Inflammatory macrophage treated with lipopolysaccharide for 1 hour (primary cell): ENCODE measurements at regions not wholly inside any gene's neighbourhood (a gene's known extent, or its start where the extent isn't known, plus 50 kb on each side); places are given as distances from the start of the nearest gene placed in this dataset.

Source experiments
- DNase-seq, 2 donors: peaks; one replicate each; pipeline ENCODE4 v3.0.0-alpha.2; 2020 to 2022

DNA sequence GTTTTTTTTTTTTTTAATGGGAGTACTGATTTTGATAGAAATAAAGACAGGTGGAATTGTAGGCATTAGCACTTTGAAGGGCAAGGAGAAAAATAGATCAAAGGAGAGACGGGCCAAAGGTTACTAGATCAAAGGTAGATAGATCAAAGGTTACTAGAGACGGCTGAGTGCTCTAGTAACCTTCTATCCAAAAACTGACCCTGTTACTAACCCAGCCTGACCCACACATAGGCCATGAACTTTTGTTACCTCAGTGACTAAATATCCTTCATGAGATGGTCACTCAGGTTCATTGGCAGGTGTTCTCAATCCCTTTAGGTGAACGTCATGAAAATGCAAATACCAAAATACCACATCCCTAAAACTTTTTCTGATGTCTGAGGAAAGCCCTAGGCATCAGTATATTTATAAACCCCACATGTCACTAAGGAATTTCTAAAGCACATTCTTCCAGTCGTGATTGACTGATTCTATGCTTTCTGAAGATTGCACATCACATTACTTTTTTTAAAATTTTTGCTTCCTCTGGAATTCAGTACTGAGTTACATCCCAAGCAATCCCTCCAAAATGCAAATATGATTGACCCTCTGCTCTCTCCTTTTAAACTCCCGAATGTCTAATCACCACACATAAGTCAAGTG is 772.7 kb downstream of the BRINP1 start:
- DNase-seq = no peak

DNA sequence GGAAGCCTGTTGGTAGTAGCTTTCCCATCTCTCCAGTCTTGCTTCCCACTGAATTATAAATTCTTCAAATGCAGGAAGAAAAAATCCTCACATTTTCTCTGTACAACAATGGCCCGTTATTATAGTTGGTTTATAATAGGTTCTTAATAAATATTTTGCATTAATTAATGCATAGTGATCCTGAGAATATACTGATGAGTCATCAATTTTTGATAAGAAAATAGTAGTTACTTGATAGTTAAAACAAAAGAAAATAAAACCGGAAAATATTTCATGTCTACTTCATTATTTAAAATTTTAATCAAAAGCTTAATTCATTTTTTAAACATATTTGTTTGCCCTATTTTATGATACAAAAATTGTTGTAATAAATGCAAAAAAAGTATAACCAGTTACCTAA is 762.6 kb downstream of the BRINP1 start:
- DNase-seq = no peak

- DNase-seq = no peak
These were observed 759.7 kb downstream of the BRINP1 start for GRCh38 chr9:118609355-118610044.

GRCh38 chr9:118612201-118612600 is 757.0 kb downstream of the BRINP1 start:
- DNase-seq = no peak

DNA sequence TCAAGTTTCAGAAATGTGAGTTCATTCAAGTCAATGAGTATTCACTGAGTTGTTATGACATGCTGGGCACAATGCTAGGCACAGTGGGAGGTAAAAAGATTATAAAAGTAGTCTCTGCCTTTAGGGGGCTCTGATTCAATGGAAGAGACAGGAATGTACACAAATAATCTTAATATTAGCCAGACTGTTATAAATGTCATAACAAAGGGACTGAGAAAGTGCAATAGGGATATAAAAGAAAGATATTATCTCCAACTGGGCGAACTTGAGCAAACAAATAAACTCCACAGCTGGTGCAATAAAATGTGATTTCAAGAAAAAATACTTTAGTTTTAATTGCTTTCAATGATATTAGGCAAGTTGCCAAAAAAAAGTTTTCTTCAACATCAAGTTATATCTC is 755.2 kb downstream of the BRINP1 start:
- DNase-seq = no peak

GRCh38 chr9:118618084-118618483 is 751.2 kb downstream of the BRINP1 start:
- DNase-seq = no peak

- no peak for DNase-seq
These were observed 750.4 kb downstream of the BRINP1 start for GRCh38 chr9:118618849-118619248.

GRCh38 chr9:118624608-118625007 is 744.6 kb downstream of the BRINP1 start:
- no peak for DNase-seq

- no peak for DNase-seq
These were observed 739.2 kb downstream of the BRINP1 start for GRCh38 chr9:118630079-118630478.

DNA sequence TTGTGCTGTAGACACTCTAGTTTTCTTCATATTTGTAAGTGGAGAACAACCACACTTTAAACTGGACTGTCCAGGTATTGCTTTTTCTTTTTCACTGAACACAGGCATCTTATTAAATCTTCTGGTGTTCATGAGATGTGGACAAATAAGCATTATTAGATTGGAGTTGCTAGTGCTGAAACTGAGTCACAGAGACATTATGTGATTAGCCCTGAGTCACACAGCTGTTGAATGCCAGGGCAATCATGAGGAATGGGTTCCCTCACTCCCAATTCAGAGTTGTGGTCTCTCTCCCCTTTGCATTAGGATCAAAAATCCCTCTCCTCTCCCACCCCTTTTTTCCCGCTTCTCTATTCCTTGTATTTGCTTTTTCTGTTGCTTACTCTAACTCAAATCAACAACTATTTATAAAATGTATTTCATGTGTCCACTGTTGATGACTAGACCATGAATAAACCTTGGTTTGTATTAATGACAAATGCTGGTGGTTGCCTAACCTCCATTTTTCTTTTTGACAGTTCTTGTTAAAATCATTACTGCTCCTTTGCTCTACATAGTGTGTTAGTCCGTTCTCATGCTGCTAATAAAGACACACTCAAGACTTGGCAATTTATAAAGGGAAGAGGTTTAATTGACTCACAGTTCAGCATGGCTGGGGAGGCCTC is 738.2 kb downstream of the BRINP1 start:
- no peak for DNase-seq

DNA sequence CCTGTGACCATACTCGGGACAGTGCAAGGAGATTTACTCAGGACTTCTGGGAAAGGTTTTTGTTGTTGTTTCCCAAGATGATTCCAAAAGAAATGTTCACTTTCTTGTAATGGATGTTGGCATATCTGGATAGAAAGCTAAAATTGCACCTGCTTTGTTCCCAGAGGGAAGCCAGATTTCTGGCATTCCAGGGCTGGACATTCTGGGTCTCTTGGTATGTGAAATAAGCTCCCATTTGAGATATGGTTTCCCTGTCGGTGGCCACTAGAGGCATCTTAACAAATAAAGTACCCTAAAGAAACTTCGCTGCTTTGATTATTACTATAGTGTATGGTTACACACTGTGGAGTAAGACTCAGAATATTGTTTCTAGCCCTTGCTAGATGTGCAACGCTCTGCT is 737.3 kb downstream of the BRINP1 start:
- no peak for DNase-seq

DNA sequence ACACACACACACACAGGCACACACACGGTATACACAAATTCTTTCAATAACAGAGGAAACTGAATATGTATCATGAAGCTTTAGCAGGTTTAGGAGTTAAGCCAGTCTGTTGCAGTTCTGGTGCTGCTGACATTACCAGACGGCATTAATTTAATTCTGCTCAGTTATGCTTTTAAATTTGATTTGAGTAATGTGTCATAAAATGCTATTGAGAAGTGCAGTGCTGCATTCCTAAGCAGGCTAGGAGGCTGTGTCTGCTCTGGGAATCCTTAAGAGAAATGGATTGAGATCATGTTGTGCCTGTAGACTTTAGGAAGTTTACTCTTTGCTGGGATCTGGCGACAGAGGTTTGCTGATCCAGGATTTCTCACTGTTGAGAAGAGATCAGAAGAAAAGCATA is 733.8 kb downstream of the BRINP1 start:
- DNase-seq = no peak

DNA sequence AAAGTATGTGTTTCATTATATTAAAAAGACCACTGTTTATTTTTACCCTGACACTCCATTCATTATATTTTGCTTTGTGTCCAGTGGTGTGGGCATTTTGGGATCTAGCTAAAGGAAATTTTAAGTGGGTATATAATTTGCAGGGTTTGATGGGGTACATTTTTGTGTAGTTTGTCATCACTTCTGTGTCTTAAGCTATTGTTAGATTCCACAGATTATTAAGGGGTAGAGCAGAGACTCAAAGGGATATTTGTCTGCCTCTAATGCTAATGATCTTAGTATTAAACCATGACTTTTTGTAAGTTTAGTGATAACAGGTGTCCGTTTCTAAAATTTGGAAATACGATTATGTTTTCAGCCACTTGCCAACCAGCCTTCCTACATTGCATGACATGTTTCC is 731.6 kb downstream of the BRINP1 start:
- no peak for DNase-seq

DNA sequence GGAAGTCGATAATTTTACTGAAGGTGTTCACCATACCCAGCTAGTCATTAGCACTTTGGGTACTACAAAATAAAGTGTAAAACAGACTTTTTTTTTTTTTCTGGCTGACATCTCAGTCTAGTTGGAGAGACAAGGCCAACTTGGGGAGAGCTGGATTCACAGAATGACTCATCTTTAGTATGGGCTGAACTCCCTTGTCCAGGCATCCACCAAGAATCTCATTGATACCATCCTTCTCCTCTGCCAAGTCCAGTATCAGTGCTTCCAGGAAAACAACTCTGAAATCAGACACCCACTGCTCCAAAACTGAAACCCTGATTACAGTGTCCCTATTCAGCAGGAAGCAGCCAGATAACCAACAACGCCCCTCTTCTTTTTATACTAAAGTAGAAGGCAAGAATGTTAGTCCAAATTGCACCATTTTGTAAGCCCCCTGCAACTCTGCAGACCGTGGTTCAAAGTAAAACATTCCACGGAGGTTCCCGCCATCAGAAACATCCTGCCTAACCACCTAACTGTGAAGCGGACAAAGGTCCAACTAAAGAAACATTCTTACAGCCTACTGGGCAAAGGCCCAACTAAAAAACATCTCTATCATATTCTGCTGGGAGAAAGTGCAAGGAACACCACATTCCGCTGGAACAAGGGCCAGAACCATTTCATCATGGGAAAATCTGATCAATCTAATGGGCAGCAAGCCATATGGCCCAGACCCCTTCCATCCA is 728.2 kb downstream of the BRINP1 start:
- no peak for DNase-seq

GRCh38 chr9:118643118-118643517 is 726.1 kb downstream of the BRINP1 start:
- no peak for DNase-seq

DNA sequence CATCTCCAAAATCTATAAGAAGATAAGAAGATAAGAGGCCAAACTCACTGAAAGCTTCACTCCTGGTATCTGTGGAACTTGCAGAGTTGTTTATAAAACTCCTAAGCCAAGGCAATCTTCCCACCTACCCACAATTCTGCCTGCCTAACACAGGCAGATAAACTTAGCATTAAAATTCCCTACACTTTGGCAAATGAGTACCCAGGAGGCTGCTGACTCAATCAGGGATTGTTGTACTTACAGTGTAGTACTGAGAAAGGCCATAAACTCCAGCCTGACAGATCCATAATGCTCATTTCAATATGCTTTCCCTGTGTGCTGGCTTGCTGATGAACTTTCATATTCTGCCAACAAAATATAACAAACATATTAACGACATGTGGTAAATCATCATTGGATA is 725.2 kb downstream of the BRINP1 start:
- no peak for DNase-seq

DNA sequence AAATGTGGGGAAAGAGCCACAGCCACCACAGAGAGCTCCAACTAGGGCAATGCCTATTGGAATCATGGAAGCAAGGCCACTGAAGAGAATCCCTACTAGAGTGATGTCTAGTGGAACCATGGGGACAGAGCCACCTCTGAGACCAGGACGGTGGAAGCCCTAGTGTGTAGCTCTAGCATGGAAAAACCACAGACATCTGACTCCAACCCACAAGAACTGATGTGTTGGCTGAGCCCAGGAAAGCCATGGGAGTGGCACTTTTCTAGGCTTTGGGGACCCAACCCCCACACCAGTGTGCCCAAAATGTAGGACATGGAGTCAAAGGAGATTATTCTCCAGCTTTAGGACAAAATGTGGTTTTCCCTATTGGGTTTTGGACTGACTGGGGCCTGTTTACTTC is 721.9 kb downstream of the BRINP1 start:
- no peak for DNase-seq

DNA sequence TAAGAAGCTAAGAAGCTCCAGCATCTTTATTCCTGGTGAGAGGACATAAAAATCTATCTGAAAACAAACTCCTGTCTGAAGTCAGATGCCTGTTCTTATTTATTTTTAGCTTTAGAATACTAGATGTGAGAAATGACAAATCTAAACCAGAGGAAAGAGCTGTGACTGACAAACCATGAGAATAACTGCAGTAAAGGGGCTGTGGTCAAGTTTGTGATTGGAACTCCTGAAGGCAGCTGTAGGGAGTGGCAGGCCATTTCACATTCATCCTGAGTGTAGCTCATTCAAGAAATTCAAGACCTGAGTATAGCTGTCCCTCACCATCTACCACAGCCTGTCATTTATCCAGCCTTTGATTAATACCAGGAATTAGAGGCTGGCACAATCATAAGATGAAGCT is 718.8 kb downstream of the BRINP1 start:
- no peak for DNase-seq

DNA sequence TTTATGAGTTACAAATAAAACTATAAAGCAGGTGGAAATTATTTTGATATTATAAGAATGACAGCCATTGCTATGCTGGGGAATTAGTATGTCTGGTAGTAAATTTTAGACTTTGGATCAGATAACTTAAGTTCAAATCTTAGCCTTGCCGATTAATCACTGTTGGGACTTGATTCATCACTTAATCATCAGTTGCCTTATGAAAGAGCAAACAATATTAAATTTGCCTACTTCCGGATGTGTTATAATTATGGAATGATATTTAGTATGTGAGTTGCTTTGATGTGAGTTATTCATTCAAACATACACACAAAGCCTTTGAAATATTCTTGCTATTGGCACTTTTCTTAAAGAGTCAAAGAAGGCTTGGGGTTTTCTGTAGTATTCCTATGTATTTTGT is 717.7 kb downstream of the BRINP1 start:
- no peak for DNase-seq

DNA sequence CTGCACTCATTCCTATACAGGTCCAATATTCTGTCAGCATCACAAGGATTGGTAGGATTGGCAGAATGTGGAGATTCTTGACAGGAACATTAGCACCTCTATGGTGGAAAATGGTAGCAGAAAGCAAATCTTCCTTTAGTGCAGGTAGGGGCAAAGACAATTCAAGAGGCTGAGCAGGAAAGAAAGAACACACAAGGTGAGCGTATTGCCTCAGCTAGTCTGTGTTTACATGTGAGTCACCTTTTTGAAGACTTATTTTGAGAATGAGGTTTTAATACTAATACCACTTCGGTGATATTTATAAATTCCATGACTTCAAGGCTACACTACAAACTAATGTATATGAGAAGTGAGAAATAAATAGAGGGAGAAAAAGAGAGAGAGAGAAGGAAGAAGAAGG is 717.0 kb downstream of the BRINP1 start:
- no peak for DNase-seq

DNA sequence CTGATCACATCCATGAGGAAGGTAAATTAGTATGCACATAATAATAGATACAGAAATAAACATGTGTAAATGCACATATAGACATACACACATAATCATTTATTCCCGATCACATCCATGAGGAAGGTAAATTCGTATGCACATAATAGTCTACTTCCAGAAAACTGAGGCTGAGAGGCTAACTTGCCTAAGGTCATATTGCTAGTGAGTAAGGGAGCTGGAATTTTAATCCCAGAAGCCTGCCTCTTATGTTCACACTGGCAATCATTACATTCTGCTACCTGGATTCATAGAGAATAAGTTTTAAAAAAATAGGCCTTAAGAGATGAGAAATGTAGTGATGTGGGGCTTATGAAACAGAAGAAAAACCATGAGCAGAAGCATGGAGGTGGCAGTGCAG is 716.3 kb downstream of the BRINP1 start:
- DNase-seq = no peak

GRCh38 chr9:118659011-118659410 is 710.2 kb downstream of the BRINP1 start:
- DNase-seq = no peak

- no peak for DNase-seq
These were observed 703.9 kb downstream of the BRINP1 start for GRCh38 chr9:118665226-118665919.
